ENCODE measurements at regions not wholly inside any gene's neighbourhood (a gene's known extent, or its start where the extent isn't known, plus 50 kb on each side); places are given as distances from the start of the nearest gene placed in this dataset.

- no peak for DNase-seq (ENCODE audit: low read depth)
Observed at GRCh38 chr2:67339234-67339885, 57.8 kb upstream of the ETAA1 start.

- no peak for DNase-seq (ENCODE audit: low read depth)
Observed at GRCh38 chr2:67340133-67341011, 56.8 kb upstream of the ETAA1 start.

DNA sequence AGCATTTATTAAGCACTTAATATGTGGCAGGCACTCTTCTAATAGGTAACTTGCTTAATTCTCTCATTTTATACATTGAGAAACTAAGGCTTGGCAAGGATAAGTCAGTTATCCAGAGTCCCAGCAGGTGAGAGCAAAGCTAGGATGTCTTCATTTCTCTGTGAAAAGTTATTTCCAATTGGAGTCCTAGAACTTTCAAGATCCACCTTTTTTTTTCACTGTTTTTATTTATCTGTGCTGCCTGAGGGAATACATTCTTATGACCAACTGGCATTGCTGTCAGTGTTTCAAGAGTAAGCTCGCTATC, 56.2 kb upstream of the ETAA1 start:
- no peak for DNase-seq (ENCODE audit: low read depth)

- no peak for DNase-seq (ENCODE audit: low read depth)
Observed at GRCh38 chr2:67341336-67341735, 55.8 kb upstream of the ETAA1 start.

DNA sequence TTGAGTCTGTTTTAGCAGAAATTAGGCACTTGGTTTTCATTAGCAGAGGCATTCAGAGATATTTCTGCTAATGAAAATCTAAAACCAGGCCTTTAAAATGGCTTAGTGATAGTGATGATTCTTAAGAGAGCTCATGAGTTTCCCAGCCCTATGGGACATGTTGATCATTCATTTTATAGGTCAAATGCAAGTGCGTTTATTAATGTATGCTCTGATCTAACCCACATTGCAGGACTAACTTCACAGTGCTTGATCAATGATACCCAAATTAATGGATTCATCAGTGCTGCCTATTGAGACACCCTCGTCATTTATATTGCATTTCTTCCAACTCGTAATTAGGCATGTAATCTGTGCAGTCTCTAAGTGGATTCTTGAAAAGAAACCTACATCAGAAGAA, 54.7 kb upstream of the ETAA1 start:
- no peak for DNase-seq (ENCODE audit: low read depth)

DNA sequence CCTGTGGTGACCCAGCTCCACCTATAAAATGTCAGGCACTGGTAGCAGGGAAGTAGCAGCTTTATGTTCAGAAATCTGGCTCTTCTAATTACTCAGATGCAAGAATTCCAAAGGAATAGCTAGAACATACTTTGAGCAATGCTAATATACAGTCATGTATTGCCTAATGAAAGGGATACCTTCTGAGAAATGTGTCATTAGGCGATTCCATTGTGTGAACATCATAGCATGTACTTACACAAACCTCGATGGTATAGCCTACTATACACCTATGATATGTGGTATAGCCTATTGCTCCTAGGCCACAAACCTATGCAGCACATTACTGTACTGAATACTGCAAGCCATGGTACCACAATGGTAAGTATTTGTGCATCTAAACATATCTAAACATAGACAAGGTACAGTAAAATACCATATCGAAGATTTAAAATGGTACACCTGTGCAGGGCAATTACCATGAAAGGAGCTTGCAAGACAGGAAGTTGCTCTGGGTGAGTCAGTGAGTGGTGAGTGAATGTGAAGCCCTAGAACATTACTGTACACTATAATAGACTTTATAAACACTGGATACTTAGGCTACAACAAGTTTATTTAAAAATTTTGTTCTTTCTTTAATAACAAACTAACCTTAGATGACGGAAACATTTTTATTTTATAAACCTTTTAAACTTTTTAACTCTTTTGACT, 50.3 kb upstream of the ETAA1 start:
- DNase-seq (ENCODE audit: low read depth) = peak; percentile 52
